ENCODE measurements at regions not wholly inside any gene's neighbourhood (a gene's known extent, or its start where the extent isn't known, plus 50 kb on each side); places are given as distances from the start of the nearest gene placed in this dataset.
"Not testable (repeated sequence)": the region's sequence is repeated elsewhere in the genome, so short reads cannot be mapped to it uniquely, and the experiment has no call there.

DNA sequence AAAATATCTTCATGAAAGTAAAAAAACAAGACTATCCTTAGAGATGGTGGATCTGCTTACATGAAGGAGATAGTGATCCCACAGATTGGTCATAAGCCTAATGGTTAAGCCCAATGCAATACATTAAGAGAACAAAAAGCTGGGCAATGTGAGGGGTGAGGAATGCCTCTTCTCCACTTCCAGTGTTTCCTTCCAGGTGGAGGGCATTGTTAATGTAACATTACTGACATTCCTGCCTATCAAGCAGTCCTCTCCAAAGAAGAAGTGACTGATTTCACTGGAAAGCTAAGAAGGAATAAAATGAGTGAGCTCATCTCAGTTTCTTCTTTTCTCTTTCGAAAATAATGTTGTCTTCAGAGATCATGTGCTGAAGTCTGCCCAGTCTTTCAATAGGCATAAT is 207.8 kb downstream of the RAB38 start:
- DNase-seq: no peak

DNA sequence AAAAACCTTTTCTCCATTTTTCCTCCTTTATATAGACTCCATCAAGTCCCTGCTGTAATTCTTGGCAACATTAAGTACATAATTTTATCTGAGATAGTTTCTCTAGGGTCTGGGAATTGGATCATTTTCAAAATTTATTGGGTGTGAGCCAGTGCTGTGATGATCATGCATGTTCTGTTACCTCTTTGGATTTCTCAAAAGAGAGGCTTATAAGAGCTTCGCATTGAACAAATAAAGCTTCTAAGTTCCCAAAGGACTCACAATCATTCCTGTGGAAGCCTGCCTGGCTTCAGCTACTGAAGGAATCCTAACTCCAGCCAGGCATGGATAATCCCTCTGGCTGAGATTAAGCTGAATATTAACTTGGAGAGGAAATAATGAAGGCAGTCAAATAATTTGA is 208.5 kb downstream of the RAB38 start:
- peak; percentile 7 for DNase-seq

DNA sequence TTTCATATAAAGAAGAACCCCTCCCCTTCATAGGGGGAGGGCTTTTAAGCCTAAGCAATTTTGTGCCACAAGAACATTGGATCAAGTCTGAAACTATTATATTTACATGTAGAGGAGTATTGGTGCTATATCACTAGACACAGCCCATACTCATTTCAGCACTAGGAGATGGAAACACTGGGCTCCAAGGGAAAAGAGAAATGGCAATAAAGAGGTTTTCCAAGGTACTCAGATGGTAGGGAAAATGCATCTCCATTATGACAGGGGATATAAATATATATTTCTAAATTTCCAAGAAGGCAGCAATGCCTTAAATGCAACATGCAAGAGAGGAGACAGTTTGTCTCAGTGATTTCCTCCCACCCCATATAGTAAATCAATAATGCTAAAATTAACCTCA is 209.0 kb downstream of the RAB38 start:
- DNase-seq: no peak

DNA sequence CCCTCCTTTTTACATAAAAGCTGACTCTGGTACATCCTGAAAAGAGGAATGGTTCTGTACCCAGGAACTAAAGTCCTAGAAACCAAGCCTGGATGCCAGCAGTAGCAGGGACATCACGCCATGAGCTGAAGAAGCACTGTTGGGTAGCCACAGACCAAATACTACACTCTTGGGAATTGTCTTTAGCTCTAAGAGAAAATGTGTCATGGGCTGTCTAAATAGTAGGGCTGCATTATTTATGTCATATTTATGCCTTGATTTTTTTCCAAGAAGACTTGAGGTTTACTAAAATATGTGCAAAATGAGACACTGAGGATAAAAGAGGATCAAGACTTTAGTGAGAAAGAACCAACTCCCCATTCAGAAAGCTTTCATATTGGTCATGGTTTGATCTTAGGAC is 213.6 kb downstream of the RAB38 start:
- no peak for DNase-seq

DNA sequence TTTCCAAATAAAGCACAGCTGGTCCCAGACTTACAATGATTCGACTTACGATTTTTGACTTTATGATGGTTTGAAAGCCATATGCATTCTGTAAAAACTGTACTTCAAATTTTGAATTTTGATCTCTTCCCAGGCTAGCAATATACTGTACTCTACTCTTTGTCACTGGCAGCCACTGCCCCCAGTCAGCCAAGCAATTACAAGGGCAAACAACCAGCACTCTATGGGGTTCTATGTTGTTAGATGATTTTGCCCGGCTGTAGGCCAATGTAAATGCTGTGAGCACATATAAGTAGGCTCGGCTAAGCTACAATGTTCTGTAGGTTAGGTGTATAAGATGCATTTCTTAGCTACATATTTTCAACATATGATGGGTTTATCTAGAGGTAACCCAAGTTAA is 217.3 kb downstream of the RAB38 start:
- DNase-seq: no peak

DNA sequence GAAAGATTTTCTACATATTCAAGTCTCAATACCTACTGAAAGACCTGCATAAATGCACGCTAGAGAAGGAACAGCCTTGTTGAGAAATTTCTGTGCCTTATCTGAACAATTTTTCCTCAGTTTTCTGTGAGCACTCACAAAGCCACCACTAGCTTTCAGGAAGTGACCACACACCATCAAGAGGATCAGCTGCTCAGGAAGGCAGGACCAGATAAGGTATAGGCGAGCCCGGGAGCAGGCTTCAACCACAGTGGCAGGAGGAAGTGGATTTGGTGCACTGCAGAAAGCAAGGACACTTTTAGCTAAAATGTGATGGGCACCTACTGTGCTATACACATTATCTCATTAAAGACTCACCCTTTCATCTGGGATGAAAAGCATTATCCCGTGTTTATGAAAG is 220.8 kb downstream of the RAB38 start:
- no peak for DNase-seq

DNA sequence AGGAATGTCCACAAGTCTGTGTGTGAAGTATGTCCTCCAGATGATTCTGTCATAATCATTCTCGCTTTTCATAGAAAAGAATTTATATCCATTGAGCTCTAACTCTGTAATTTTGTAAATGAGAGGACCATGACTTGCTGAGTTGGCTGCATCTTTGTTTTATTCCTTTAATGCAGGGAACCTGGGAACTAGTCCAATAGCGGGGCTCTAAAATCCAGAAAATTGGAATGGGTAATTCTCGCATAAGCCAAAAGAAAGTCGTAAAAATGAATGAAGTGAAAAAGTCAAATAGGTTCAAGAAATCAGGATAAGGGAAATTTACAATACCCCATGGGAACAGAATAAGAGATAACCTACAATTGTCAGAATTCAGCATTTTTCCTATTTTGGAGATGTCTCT is 232.5 kb downstream of the RAB38 start:
- no peak for DNase-seq

DNA sequence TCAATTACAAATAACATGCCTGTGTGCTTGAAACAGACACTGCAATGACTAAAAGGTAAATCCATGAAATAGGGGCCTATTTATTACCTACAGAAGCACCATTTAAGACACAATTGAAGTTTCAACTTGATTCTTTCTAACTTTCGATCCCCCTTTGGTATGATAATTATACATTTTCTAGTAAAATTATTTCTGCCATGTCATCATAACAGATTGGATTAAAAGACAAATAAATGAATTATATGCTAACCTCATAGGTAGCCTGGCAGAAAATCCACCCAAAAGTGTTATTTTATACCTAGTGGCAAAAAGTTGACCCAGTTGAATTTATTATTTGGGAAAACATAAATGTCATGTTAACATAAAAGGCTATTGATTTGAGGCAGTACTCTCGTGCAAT is 241.1 kb downstream of the RAB38 start:
- DNase-seq: no peak

DNA sequence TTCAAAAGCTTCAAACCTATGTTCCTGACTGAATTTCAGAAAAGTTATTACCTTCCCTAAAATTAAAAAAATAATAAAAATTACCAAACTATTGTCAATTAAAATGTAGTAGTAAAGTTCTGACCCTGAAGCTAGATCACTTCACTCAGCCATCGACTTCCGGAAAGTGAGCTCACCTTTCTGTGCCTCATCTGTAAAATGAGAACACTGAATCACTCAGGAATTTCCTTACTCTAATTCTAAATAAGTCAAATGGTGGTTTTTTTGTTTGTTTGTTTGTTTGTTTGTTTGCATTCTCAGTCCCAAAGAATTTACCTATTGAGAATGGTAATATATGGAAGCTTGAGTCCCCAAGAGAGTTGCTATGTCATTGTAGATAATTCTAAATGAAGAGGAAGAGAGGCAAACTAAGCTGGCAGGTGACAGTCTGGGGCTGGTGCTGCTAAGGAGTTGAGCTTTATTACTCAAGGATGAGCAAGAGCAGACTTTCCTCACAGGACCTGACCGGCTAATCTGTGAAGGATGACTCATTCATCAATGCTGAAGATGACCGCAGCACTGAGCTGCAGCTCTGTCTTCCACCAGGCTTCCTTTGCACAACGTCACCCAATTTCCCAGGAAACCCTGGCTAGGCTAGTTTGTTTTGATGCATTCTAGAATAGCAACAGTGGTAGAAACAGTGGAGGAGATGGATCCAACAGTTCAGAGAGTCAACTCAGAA is 248.8 kb downstream of the RAB38 start:
- no peak for DNase-seq

DNA sequence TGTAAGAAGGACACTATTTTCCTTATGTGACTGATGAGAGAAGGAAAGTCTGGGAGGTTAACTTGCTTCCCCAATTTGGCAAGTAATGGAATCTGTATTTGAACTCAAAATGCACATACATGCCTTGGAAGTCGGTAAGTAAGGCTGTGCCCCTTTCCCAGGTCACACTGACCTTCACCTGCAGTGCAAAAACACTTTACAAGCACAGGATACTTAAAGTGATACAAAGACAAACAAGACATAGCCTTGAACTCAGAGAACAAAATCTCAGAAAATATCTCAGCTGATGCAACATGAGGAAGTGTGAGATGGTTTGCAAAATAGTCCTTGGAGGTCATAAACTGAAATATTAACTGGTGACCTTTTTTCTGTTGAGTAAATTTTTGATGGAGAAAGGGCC is 251.1 kb downstream of the RAB38 start:
- DNase-seq: no peak

DNA sequence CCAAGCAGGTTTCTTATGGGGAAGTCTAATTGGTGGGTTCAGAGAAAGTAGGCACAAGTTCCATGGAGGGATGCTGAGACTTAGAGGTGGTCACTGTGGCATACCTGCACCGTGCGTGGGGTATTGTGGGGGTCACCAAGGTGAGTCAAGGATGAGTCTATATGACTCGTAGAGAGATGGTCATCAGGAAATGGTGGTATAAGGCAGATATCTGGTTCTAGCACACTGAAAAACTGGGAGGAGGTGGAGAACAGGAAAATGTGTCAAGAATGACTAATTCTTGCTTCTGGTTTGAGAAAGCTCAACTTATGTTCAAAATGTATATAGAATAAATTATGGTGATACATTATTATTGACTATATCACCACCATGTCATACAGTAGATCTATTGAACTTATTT is 258.1 kb downstream of the RAB38 start:
- DNase-seq: no peak

DNA sequence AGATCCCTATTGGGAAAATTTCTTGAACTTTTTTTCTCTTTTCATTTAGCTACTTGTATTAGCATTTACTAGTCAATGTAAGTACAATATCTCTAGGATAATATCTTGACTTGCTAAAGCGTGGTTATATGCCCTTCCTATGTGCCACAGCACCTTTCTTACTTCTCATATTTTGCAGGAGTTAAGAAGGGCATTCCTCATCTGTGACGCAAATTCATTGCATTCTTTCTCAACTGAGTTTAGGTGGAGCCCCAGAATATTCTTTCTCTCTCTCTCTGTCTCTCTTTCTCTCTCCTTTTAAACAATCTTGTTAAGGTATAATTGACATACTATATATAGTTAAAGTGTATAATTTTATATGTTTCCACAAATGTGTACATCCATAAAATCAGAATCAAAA is 266.1 kb downstream of the RAB38 start:
- no peak for DNase-seq

DNA sequence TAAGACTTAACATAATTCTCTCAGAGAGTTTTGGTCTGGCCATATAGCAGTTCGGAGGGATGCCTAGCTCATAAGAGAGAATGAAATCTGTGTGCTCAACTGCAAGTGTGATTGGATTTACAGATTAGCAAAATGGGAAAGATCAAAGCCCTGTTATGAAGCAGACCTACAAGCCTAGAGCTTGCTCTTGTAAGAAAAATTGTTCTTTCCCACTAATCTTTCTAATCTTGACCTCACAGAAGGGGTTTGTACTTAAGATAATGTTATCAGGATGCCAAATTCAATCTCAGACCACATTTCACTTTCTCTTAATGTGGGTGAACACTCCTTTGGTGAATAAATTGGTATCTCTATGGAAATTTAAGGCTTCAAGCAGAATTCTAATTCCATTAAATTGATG is 267.2 kb downstream of the RAB38 start:
- no peak for DNase-seq

DNA sequence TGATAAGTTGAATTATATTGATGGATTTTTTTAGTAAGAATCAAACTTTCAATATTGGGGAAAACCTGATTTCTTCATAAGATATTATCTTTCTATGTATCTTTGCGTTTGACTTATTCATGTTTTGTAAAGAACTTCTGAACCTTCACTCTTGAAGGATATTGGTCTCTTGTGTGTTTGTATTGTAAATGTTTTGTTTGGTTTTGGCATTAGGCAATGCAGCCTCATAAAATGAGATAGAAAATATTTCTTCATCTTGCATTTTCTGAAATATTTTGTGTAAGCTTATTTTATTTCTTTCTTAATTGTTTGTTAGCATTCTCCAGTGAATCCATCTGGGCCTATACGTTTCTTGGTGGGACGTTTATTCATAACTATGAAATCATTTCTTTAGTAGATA is 271.9 kb downstream of the RAB38 start:
- no peak for DNase-seq

DNA sequence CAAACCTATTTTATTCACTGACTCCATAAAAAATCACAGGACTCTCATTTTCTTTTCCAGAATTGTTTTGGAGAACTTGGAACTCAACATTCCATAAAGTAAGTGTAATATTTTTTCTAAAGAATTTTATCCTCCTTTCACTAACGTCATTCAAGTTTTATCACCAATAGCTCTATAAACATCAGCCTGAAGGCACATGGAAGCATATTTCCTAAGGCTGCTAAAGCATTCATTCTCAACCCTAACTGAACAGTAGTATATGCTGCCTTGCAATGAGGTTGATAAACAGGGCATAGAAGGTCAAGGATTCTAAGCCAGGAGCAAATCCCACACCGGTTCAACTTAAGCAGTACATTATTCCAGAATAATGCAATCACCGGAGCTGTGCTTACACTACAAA is 273.9 kb downstream of the RAB38 start:
- no peak for DNase-seq

DNA sequence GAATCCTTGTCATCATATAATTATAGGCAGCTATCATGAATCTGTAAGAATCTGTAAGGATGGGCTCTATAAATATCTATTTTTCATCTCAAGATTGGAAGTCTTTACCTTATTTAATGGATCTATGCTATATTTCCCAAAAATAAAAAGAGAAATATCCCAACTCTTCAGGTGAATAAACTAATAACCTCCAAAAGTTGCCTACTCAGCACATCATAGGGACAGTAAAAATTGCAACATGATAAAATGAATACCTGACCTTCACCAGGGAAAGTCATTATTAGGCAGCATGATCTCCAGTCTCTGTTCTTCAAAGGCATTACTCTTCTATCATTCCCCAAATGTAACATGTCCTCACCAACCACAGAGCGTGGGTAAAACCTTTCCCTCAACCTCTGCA is 277.3 kb downstream of the RAB38 start:
- DNase-seq: no peak

DNA sequence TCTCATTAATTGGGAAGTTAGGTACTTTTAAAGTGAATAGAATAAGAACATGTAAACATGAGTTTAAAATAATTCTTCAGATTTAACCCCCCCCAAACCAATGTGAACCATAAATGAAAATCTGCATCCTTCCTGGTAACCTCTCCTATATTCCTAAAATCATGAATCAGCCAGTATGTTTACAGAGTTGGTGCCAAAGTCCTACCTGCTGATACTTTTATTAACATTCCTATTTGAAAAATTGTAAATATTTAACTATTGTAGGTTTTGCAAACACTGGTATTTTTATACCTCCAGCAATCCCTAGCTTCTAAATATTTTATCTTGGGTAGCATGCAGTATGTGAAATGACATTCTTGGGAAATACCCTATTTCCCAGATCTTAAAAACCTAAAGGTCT is 278.2 kb downstream of the RAB38 start:
- DNase-seq: no peak

DNA sequence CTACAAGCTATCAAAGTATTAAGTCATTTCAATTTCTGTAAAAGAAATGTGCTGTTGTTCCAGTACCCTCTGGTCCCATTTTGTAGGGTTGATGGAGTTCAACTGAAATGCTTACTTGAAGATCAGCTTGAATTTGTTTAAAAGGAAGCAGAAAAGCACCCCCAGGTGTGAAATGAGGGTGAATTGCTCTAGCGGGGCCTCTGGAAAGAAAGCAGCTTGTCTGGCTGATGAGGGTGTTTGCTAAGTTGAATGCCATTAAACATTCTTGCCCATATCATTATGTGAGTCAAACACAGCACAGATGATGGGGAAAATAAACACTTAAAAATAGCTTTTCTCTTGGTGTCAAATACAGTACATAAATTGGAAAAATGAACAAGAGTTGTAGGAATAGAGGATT is 280.3 kb downstream of the RAB38 start:
- DNase-seq: no peak

DNA sequence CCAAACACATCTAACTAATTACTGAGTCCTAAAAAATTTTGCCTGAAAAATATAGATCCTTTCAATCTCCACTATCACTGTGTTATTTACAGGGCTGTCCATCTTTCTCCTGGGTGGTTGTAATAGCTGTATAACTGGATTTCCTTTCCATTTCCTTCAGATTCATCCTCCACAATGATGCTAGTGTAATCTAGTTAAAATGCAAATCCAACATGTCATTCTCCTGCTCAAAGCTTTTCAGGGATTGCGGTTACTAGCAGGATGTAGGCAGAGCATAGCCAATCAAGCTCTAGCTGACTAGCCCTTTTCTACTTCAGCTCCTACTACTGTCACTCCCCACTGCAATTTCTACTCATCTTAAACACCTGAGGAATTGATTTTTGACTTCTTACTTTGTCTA is 283.0 kb downstream of the RAB38 start:
- no peak for DNase-seq

DNA sequence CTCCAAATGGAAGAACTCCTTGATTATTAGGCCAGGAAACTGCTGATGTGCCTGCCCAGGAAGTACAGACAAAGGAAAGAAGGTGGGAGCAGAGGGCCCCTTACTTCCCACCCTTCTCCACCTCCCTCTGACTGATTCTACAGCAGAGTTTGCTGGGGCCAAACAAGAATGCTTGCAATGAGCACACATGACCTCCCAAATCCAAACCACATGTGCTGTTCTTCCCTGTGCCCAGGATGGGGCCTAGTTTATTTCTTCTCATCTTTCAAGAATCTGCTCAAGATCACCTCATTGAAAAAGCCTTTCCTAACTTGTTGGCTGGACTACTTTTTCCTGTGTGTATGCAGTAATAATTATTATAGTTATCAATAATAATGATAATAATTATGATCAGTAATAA is 286.1 kb downstream of the RAB38 start:
- DNase-seq: no peak

DNA sequence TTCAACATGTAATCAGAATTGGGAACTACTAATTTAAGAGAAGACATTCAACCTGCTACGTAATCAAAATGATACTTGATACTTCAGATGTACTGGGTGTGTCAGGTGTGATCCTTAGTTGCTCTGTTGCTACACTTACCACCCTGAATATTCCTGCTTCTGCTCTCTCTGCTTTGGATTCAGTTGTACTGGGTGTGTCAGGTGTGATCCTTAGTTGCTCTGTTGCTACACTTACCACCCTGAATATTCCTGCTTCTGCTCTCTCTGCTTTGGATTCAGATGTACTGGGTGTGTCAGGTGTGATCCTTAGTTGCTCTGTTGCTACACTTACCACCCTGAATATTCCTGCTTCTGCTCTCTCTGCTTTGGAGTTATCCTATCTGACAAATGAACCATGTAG is 290.2 kb downstream of the RAB38 start:
- DNase-seq: not testable (repeated sequence)

DNA sequence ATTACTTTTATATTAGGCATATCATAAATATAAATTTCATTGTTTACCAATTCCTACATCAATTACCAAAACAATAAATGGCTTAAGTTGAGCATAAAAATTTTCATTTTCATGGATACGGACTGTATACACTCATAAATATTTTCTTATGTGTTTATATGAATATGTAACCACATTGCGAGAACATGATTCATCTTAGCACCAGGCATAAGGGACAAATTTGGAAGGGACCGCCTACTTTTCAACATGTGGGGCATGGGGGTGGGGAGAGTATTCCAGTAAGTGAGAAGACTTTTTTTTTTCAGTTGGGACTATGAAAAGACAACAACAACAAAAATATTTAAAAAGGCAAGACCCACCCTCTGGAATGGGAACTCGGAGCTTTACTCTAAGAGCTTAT is 296.1 kb downstream of the RAB38 start:
- DNase-seq: no peak

DNA sequence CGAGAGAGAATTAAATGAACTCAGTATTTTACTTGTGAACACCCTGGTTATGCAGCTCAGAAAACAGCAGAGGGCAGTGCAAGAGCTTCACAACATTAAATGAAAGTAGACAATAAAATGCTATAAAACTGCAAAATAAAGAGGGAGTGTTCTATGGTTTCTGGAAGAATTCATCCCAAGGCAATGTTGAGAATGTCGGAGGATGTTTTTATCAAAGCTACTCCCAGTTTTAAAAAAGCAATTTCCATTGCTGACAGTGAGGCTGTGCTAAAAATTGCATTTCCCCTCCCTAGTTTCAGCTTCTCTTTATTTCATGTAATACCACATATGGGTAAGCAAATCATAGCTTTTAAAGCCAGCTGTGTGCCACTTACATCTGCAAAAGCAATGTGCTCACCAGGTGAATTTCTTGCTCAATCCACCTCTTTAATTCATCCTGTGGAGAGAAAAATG is 296.8 kb downstream of the RAB38 start:
- DNase-seq: no peak

DNA sequence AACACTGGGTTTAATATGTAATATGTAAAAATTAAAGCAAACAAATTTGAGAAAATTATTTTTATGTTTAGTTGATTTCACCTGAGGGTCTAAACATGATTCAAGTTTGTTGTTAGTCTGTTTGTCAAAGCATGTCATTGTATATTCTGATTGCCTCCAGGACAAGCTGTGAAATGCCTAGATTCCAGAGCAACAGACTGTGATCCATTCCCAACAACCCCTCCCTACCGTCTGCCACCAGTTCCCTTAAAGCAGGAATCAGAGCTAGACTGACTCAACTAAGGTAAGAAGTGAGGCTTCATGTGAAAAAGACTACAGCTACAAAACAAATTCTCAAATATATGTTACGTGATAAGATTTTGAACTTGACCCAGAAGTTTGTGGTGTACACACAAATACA is 304.2 kb downstream of the RAB38 start:
- DNase-seq: no peak

DNA sequence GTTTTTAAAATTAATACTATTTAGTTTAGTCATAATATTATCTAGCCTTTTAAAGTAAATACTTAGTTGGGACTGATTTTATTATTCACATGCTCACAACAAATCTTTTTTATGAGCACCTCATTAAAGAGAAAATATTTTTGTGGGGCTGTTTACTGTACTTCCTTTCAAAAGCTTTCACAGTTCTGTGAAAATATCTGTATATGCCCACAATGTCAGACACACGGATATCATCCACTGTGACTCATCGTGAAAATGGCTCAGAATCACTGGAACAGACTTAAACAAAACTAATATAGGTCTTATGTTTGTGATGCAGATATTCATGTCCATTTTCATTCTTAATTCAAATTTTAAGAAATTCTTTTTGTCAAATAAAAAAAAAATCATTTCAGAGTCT is 305.2 kb downstream of the RAB38 start:
- DNase-seq: no peak

DNA sequence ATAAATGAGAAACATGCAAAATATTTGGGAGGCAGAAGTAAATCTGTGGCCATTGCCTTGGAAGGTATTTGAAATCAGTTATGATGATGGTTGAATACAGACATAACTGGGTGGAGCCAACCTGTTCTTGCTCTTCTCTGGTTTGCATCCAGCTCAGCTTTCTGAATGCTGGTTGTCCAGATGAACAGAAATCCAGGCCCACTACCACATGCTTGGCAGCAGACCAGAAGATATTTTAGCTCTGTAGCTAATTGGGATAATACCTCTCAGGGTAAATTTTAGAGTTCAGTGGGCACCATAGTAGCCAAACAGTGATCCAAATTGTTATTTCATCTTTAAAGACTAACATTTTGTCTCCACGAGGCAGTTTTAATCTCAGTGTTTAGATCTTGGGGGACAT is 308.3 kb downstream of the RAB38 start:
- DNase-seq: no peak

Measured in retina (tissue), 1 donor.